Sigmoid colon (tissue), 6 donors: ENCODE measurements at regions not wholly inside any gene's neighbourhood (a gene's known extent, or its start where the extent isn't known, plus 50 kb on each side); places are given as distances from the start of the nearest gene placed in this dataset.

Experiments used
- DNase-seq: peaks from one replicate; pipeline ENCODE4 v3.0.0-alpha.2; 2019
- H3K27ac ChIP-seq, 4 donors: fragments of 200-600 bp; sonication (generic); one replicate each; pipeline ENCODE4 v1.5.1; 2016 to 2019; ENCODE audit warnings: mild to moderate bottlenecking in 1 of 4
- H3K27me3 ChIP-seq, 3 donors: fragments of 200-600 bp; sonication (generic); one replicate each; pipeline ENCODE4 v1.5.1; 2019; ENCODE audit warnings: mild to moderate bottlenecking in 1 of 3
- H3K36me3 ChIP-seq, 4 donors: fragments of 200-600 bp; sonication (generic); one replicate each; pipeline ENCODE4 v1.5.1; 2016 to 2019
- H3K4me1 ChIP-seq, 4 donors: fragments of 200-600 bp; sonication (generic); one replicate each; pipeline ENCODE4 v1.5.1; 2017 to 2019
- H3K4me3 ChIP-seq, 4 donors: fragments of 200-600 bp; sonication (generic); one replicate each; pipeline ENCODE4 v1.5.1; 2017 to 2019; ENCODE audit warnings: mild to moderate bottlenecking in 2 of 4, moderate library complexity in 1 of 4
- H3K9me3 ChIP-seq, 4 donors: fragments of 200-600 bp in 3 of 4; sonication (generic) in 3 of 4; one replicate each; pipeline versions ENCODE4 v1.5.1 to v1.6.1; 2013 to 2019
- CTCF ChIP-seq, 4 experiments: fragments of 450-650 bp in 3 of 4; fragments of 200-600 bp in 1 of 4; IDR thresholded peaks; one replicate each; pipeline ENCODE4 v1.5.1; 2016 to 2019; ENCODE audit warnings: antibody characterized with exemption in 4 of 4, mild to moderate bottlenecking in 3 of 4, moderate library complexity in 2 of 4
- EP300 ChIP-seq, 4 donors: sonication (generic); formaldehyde crosslinking; IDR thresholded peaks; one replicate each; pipeline ENCODE4 v1.6.1; 2017; ENCODE audit warnings: antibody characterized with exemption in 4 of 4
- POLR2A ChIP-seq, 2 donors: fragments of 450-650 bp; IDR thresholded peaks; one replicate each; pipeline ENCODE4 v1.6.1; 2016; ENCODE audit warnings: antibody characterized with exemption in 2 of 2, mild to moderate bottlenecking in 2 of 2, moderate library complexity in 2 of 2
- POLR2AphosphoS5 ChIP-seq, 4 donors: sonication (generic); formaldehyde crosslinking; IDR thresholded peaks; one replicate each; pipeline ENCODE4 v1.6.1; 2017; ENCODE audit warnings: antibody characterized with exemption in 4 of 4
- WGBS, 2 donors: extraction: QIAGEN DNeasy Blood & Tissue Kit; methylation state at CpG; one replicate each; pipeline ENCODE4 v1.1.7; 2013; 5-methylcytosine and 5-hydroxymethylcytosine counted together
- intact Hi-C: fragments of 100-400 bp; cut with DNase I; formaldehyde crosslinking; loops from one replicate; pipeline ENCODE4 v1.15.1; 2023
- donor health status: healthy with polysubstance abuse.
- donor health status: healthy.

- Histone ChIP-seq H3K4me3 (no peak overlapping the region), H3K27me3 (no peaks in the 10 kb centered on the region), H3K36me3 (no peaks in the 10 kb centered on the region), H3K27ac (no peak overlapping the region), H3K9me3 (no peaks in the 10 kb centered on the region), H3K4me1 (no peaks in the 10 kb centered on the region)
- TF ChIP-seq CTCF (IDR thresholded peaks at IDR 0.05) (no peak), POLR2AphosphoS5 (IDR thresholded peaks at IDR 0.05) (no peak), EP300 (IDR thresholded peaks at IDR 0.05) (no peak), POLR2A (IDR thresholded peaks at IDR 0.05) (no peak)
- WGBS, 2 donors = 43 to 45% methylated on average over 2 of the region's 2 CpGs
- intact Hi-C loops = no loop called here
- DNase-seq = no peak
Measured at GRCh38 chr7:113968713-113969112, 49.9 kb upstream of the PPP1R3A start.
